NCI-H82 treated with DMSO at 0.1 percent for 48 hours (cell line): ENCODE measurements at regions not wholly inside any gene's neighbourhood (a gene's known extent, or its start where the extent isn't known, plus 50 kb on each side); places are given as distances from the start of the nearest gene placed in this dataset.

Source experiments
- DNase-seq: peaks from one replicate; lab custom pipeline; 2025; ENCODE audit not compliant: unreplicated experiment; lab: John Stamatoyannopoulos, UW

DNA sequence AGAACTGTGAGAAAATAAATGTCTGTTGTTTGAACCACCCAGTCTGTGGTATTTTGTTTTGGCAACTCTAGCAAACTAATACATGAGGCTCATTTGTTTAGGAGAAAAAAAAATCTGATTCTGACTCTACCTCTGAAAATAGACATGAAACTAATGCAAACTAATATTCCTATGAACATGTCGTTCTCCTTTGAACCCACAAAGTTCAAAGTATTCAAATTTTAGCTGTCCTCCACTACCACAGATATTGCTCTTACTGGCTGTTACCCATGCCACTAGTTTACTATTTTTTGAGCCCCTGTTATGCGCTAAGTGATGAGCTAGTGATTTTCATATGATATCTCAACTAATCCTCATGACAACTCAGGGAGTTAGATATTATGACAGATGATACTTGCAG, 58.8 kb upstream of the ZNF804B start:
- no peak for DNase-seq

DNA sequence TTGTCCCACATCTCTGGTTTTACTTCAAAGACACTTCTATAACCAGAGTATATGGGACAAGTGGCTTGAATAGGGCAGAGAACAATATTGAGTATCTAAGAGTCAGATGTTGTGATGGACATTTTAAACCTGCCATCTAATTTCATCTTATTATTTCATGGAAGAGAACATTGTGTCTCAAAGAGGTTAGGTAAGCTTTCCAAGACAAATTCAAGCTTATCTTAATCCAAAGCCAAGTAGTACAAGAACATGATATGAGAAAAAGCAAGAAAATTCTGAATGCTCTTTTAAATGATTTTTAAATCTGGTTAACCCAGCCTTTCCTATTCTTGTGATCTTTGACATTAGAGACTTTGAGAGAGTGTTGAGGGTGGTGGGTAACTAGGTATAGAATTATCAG, 65.3 kb upstream of the ZNF804B start:
- no peak for DNase-seq

DNA sequence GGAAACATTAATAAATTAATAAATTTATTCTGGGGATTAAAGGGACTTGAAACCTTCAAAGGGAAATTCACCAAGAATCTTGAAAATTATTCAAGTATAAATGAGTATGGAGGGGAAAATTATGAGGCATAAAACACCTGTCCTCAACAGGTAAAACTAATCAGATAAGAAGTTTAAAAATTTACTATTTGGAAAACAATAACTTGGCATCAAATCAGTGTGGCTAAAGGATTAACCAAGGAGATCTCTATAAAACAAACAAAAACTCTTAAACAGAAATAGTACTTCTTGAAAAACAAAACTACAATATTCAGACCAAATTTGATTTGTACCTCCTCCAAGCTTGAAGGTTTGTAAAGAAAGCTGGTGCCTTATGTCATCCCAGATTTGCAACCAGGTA, 66.4 kb upstream of the ZNF804B start:
- DNase-seq = no peak

DNA sequence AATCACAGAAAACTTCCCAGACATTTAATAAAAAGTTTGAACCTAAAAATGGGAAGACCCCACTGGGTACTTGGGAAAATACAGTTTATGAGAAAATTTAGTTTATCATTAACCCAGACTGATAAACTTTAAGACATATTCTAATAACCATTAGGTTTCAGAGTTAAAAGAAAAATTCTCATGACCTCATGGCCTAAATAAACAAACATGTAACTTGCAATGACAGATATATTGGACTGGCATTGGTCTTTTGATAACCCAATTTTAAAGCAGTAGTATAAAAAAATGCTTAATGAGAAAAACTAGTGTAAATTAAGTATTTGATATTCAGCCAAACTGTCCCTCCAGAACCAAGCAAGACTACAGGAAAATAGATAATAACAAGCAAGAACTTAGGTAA, 67.0 kb upstream of the ZNF804B start:
- no peak for DNase-seq

DNA sequence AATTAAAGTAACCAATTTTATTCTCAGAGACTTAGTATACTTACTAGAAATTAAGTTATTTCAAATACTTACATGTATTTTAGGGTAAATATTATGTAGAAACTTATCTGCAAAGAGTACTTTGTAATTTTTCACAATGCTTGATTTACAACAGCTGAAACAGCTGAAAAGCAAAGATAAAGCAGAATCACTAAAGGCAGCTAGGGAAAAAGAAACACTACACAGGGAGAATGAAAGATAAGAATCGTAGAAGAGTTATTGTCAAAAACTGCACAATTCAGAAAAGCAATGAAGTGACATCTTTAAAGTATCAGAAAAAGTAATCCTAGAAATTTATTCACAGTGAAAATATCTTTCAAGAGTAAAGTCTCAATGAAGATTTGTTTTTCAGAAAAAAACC, 69.7 kb upstream of the ZNF804B start:
- DNase-seq = no peak

DNA sequence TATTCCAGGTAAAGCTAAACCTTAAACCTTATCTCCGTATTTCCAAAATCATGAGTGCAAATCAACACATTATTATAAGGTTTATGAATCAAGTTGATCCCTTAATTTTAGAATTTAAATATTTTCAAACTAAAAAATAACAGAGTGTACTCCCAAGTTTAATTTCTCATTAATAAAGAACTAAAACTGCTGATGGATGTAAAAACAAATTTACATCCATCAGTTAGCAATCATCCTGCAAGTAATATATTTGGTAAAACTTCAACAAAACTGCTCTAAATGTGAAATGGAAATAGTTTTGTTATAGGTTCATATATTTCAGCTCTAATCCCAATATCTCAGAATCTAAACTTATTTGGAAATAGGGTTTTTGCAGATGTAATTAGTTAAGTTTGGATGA, 71.3 kb upstream of the ZNF804B start:
- DNase-seq = no peak

DNA sequence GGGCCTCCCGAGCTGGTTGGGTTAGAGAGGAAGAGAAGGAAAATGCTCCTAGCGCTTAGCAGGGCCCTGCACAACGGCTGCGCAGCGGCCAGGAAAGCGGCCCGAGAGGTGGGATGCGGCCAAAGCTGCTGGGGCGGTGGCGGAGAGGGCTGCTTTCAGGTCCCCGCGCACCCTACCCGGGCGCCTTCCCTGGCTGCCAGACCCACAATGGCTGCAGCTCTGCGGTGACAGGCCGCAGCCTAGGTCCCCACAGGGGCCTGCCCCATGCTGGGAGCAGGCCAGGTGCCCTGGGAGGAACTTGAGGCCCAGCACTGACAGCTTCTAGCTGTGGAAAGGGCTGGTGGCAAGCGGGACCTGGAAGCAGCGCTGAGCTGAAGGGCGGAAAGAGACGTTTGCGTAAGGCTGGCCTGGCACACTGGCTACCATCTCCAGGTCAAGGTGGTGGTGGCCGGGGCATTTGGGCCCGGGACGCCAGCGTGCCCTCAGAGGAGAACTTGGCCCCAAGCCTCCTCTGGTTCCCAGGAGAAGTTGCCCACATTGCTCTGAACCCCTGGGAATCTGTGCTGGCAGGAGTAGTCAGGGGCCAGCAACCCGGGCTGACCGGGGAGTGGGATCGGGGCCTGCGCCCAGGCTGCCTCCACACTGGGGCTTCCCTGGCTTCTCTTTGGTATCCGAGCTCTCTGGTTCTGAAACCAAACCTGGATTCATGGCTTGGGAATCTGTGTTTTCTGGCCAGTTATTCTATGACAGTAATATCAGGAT, 72.9 kb upstream of the ZNF804B start:
- DNase-seq = no peak

DNA sequence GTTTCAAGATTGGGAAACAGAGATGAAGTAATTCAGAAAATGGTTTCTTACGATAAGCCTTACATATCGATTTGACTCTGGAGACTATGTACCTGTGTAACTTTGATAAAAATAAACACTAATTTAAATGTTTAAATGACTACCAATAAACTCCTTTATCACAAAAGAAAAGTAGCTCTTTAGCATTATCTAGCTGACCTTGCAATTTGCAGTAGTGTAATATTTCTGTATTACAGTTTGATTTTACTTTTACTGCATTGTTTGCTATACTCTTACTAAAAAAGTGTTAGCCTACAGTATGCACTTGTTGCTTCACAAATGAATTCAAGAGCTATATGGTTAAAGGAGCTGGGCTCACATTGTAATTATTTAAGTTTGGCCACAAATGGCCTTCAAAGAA, 77.8 kb upstream of the ZNF804B start:
- DNase-seq = no peak

DNA sequence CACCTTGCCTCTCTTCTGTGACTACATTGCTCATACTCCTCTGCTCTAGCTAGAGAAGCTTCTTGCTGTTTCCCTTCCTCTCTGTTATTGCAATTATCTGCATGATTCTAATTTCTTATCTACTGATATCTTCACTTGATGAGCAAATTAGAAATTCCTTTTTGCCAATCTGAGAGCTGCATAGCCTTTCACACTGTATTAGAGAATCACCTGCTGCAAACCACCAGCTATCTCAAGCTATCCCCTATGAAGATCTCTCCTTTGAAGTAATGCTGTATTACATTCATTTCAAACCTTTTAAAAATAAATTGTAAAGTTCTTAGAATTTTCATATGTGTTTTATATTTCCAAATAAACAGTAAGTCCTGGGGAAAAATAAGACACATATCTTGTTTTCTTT, 89.0 kb upstream of the ZNF804B start:
- DNase-seq = no peak

DNA sequence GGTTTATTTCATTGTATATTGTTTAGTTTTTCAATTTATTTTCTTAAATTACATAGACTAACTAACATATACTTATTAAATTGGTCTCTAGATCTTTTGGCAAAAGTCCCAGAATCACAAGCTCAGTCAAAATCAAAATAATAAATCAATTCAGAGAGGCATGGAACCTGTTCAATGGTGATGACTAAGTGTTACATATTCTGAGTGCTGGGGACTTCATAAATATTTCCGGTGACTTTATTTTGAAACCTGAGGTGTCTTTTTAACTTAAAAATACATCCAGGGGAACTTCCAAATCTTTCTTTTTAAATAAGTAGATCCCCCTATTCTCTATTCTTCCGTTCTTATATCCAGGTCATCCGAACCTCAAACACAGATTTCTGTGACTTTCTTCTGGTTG, 89.6 kb upstream of the ZNF804B start:
- DNase-seq = no peak

DNA sequence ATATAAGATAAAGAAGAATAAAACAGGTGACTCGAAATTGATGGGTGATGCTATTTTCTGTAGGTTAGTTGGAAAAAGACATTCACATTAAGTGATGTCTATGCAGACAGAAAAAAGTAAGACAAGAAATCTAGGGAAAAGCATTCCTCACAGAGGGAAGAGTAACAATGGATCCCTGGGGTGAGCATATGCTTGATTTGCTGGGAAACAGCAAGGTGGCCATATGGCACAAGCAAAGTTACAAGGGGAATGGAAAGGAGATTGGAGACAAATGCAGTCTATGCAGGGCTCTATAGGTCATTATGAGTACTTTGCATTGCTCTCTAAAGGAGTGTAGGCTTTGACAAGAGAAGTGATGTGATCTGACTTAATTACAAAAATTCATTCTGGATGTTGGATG, 90.9 kb upstream of the ZNF804B start:
- peak; percentile 60 for DNase-seq

DNA sequence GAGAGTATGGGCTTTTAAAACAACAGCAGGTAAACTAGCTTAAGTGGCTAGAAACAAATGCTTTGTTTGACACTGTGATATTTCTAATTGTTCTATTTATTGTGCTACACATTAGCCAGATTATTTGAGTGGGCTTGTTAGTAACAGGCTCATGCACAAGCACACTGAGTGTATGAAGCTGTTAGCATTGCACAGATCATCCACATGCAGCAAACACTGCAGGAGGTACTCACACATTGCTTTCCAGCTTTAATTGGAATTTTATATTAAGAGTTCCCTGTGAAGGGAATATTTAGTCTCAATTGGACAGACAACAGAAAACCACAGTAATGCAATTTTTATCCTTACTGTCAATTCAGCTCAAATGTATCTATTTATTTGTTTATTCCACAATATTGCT, 92.9 kb upstream of the ZNF804B start:
- no peak for DNase-seq

DNA sequence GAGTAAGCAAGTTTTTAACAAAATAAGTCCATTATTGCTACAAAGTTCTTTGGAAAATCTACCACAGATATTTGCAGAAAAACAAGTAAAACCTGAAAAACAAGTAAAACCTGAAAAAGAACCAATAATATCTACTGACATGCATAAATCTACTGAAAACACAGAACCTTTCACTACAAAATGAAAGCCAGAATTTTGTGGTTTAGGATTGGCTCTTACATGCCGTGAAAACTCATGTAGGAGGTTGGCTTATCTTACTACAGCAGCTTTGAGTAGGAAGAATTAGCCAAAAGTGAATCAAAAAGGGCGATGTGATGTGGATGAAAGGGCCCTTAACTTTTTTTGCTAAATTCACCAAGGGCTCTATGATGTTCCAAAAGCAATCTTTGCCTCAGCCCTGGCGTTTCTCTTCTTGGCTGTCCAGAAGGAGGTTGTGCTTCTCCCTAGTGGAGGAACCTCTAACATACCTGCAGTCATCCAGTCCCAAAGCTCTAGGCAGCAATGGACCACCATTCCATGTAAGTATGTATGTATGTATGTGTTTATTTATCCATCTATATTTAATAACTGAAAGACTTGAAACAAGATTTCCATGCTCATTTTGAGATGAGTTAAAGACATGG, 93.5 kb upstream of the ZNF804B start:
- DNase-seq = no peak

DNA sequence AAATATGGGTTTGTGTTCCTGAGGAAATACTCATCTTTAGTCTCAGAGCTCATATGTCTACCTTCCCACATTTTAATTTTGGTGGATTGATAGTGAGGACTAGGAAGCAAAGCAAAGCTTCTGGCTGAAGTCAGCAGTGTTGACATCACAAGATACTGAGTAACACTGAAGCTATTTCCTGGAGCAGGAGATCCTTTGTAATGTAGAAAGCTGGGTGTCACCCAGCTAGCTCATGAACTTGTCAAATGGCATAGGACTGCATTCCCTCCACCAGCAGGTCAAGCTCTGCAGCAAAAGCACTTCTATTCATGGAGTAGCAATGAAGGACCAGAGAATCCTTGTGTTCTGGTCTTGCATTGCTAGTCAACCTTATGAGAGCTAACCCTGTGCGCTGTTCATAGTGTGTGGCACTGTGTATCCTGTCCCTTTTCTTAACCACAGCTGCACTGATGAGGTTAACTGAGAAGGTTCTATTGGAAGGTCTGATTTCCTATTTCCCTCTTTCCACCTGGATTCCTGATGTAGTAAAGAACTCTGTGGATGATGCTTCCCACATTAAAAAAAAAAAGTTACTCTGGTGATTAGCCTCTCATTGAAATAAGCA, 94.8 kb upstream of the ZNF804B start:
- DNase-seq = no peak

DNA sequence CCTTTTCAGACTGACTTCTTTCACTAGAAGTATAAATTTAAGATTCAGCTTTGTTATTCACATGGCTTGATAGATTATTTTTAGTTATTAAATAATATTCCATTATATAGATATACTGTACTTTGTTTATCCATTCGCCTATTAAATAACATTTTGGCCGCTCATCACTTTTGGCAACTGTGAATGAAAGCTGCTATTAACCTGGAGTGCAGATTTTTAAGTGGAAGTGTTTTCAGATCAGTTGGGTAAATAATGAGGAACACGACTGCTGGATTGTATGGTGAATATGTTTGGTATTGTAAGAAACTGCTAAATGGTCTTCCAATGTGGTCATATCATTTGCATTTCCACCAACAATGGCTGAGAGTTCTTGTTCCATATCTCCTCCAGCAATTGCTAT, 97.6 kb upstream of the ZNF804B start:
- DNase-seq = no peak

DNA sequence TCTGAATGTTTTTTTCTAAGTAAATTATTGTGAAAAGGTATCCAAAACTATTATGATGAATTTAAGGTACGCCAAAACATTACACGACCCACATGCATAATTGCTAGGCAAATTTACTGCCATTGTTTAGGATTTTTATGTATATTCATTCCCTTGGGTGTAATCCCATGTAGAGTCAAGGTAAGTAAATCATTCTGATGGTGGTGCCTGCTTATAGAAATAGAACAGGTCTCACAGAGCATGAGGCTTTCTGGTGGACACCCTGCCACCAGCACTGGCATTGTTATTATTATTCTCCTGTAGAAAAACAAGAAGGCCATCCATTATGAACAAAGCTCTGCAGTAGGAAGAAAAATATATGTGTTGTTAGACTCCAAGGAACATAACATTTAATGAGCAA, 111.7 kb upstream of the ZNF804B start:
- DNase-seq = no peak

DNA sequence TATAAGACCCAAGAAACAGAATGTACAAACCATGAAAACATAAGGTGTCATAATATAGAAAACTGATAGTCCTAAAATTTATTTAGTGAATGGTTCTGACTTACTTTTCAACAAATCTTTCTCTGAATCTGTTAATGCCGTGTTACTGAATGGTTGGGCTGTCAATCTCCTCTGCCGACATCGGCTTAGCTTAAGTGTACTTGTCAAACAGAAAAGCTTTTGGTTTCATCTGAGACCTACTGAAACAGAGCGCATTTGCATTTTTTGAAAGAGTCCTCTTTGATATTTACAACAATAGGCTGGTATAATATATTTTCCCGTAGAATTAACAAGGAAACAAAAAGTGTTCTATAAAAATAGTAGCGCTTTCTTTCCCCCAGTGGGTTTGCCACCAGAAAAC, 120.9 kb upstream of the ZNF804B start:
- DNase-seq = no peak

DNA sequence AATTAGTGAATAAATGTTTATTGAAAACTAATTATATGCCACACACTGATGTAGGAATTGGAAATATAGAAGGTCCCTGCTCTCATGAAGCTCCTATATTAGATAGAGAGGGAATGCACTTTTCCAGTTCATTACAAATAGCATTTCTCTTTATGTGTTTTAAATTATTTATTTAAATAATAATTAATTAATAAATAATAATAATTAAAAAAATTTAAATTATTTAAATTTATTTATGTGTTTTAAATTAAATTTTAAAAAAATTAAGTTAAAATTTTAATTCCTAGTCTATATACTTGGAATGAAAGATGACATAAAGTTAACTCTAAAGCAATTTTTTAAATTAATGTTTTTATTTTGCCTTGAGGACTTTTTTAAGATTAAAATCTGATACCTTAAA, 121.7 kb upstream of the ZNF804B start:
- no peak for DNase-seq

DNA sequence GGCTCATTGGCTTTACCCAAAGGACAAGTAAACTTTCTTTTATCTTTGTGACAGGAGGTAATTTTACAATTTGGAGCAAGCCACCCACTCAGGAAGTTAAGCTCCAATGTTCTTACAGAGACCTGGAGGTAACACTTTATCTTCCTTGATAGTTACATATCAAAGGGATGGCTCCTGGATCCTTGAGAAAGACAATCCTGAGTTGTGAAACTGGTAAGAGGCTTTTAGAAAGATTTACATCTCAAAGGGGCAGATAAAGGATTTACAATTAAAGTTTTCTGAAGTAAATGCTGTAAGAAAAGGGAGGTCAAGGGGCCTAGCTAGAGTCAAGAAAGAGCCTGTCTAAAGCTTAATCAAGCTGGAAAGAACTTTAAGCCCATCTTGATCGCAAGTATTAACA, 124.4 kb upstream of the ZNF804B start:
- DNase-seq = no peak

DNA sequence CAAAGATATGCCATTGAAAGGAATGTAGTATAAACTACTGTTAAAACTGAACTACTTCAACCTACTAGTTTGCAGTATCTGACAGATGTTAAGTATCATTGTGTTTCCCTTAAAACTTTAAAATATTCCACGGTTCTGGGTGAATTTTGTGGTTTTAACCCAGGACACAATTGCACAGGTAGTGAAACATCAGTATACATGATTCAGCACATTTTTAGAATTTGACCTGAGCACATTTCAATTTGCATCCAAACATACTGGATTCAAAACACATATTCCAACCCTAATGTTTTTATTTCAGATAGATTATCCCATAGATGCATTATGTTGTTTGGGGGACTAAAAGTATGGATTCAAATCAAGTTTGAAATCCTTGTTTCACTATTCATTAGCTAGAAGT, 129.9 kb upstream of the ZNF804B start:
- no peak for DNase-seq

DNA sequence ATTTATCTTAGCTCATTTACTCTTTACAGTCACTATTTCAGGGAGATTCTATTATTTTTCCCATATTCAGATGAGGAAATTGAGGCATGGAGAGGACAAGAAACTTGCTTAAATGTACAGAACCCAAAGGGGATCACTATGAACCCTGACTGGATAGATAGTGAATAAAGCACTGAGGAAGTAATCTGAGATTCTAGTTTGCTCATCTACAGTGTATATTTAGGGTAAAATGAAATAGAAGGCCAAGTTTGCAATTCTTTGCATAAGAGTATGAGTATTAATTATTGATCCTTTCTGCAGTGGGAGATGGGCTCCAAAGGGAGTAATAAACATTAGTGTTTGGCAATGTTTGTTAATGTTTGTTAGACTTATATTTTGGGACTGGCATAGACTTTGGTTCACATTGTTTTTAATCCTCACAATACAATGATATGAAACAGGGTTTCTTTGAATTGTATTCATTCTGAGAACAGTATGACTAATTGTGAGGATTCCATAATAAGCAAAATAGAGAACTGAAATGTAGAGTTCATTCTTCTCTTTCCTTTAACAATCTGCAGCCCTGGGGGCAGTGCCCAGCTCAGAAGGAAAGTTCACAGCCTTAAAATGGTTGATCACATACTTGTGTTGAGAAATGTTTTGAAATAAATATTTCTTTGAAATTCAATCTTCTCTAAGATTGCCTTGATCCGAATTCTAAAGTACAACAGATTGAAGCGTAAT, 131.0 kb upstream of the ZNF804B start:
- no peak for DNase-seq

DNA sequence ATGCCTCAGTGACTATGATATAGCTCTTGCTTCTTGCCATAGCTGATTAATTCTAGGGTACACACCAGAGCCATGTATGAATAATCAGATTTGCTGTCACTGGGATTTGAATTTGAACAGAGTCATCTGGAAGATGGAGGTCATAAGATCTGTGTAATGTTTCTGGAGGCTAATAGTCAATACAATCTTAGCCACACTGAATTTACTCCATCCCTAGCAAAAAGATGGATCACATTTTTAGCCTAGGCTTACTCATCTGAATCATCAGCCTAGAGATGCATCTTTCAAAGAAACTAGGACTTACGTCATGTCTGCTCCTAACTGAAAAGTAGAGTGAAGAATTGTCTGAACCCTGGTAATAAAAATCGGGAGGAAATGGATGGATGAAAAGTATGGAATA, 142.3 kb upstream of the ZNF804B start:
- no peak for DNase-seq
